Brain pericyte (primary cell): ENCODE measurements at regions not wholly inside any gene's neighbourhood (a gene's known extent, or its start where the extent isn't known, plus 50 kb on each side); places are given as distances from the start of the nearest gene placed in this dataset.
"Not testable (repeated sequence)": the region's sequence is repeated elsewhere in the genome, so short reads cannot be mapped to it uniquely, and the experiment has no call there.

Experiments used
- DNase-seq: peaks from one replicate; pipeline ENCODE4 v3.0.0-alpha.2; 2012; ENCODE audit warnings: low read depth, low spot score

- no peak for DNase-seq
Observed at GRCh38 chr6:115631028-115631427, 429.7 kb downstream of the FRK start.

GRCh38 chr6:115630424-115631024 lies 430.2 kb downstream of the FRK start:
- no peak for DNase-seq

GRCh38 chr6:115629415-115629814 lies 431.3 kb downstream of the FRK start:
- no peak for DNase-seq

- no peak for DNase-seq
Observed at GRCh38 chr6:115618256-115618655, 442.4 kb downstream of the FRK start.

- no peak for DNase-seq
Observed at GRCh38 chr6:115617031-115617430, 443.7 kb downstream of the FRK start.

GRCh38 chr6:115613488-115613887 lies 447.2 kb downstream of the FRK start:
- DNase-seq = peak; percentile 5

GRCh38 chr6:115612796-115613479 lies 447.8 kb downstream of the FRK start:
- no peak for DNase-seq

- no peak for DNase-seq
Observed at GRCh38 chr6:115612216-115612615, 448.5 kb downstream of the FRK start.

GRCh38 chr6:115610696-115611095 lies 450.0 kb downstream of the FRK start:
- DNase-seq = no peak

- no peak for DNase-seq
Observed at GRCh38 chr6:115609111-115609510, 451.6 kb downstream of the FRK start.

- no peak for DNase-seq
Observed at GRCh38 chr6:115602466-115602865, 458.2 kb downstream of the FRK start.

- DNase-seq = no peak
Observed at GRCh38 chr6:115601509-115601908, 459.2 kb downstream of the FRK start.

- DNase-seq = no peak
Observed at GRCh38 chr6:115601064-115601463, 459.6 kb downstream of the FRK start.

GRCh38 chr6:115594891-115595290 lies 465.8 kb downstream of the FRK start:
- DNase-seq = no peak

GRCh38 chr6:115592025-115592424 lies 468.7 kb downstream of the FRK start:
- no peak for DNase-seq

GRCh38 chr6:115589072-115589471 lies 471.6 kb downstream of the FRK start:
- not testable (repeated sequence) for DNase-seq

- no peak for DNase-seq
Observed at GRCh38 chr6:115583290-115583689, 477.4 kb downstream of the FRK start.

GRCh38 chr6:115582386-115582785 lies 478.3 kb downstream of the FRK start:
- DNase-seq = no peak

GRCh38 chr6:115579565-115579964 lies 481.1 kb downstream of the FRK start:
- not testable (repeated sequence) for DNase-seq

- no peak for DNase-seq
Observed at GRCh38 chr6:115577270-115577669, 483.4 kb downstream of the FRK start.

GRCh38 chr6:115575285-115575684 lies 485.4 kb downstream of the FRK start:
- no peak for DNase-seq

GRCh38 chr6:115573861-115574260 lies 486.8 kb downstream of the FRK start:
- DNase-seq = no peak

GRCh38 chr6:115570331-115570730 lies 490.4 kb downstream of the FRK start:
- DNase-seq = no peak

- DNase-seq = no peak
Observed at GRCh38 chr6:115554060-115554459, 506.6 kb downstream of the FRK start.
